Esophagus muscularis mucosa (tissue), 4 donors: ENCODE measurements at regions not wholly inside any gene's neighbourhood (a gene's known extent, or its start where the extent isn't known, plus 50 kb on each side); places are given as distances from the start of the nearest gene placed in this dataset.

ENCODE experiments used
- DNase-seq: peaks from one replicate; pipeline ENCODE4 v3.0.0-alpha.2; 2017; ENCODE audit errors: extremely low spot score
- H3K27ac ChIP-seq, 4 donors: fragments of 200-600 bp; sonication (generic); replicated peaks in 1 of 4; 1 replicate in 3 of 4; 2 replicates in 1 of 4; pipeline ENCODE4 v1.5.1; 2016 to 2019; ENCODE audit warnings: mild to moderate bottlenecking in 1 of 4
- H3K27me3 ChIP-seq, 4 donors: fragments of 200-600 bp; sonication (generic); one replicate each; pipeline versions ENCODE4 v1.5.1 to v1.6.0; 2016 to 2019
- H3K36me3 ChIP-seq, 4 donors: fragments of 200-600 bp; sonication (generic); one replicate each; pipeline ENCODE4 v1.5.1; 2016 to 2019
- H3K4me1 ChIP-seq, 4 donors: fragments of 200-600 bp; sonication (generic); one replicate each; pipeline ENCODE4 v1.5.1; 2016 to 2019
- H3K4me3 ChIP-seq, 4 donors: fragments of 200-600 bp; sonication (generic); 1 replicate in 2 of 4; 2 replicates in 2 of 4; pipeline ENCODE4 v1.5.1; 2016 to 2019; ENCODE audit warnings: mild to moderate bottlenecking in 4 of 4, moderate library complexity in 1 of 4
- H3K9me3 ChIP-seq, 4 donors: fragments of 200-600 bp; sonication (generic); 1 replicate in 3 of 4; 2 replicates in 1 of 4; pipeline ENCODE4 v1.5.1; 2016 to 2019
- EP300 ChIP-seq: sonication (generic); formaldehyde crosslinking; IDR thresholded peaks from one replicate; pipeline ENCODE4 v1.6.1; 2017; ENCODE audit warnings: antibody characterized with exemption
- POLR2A ChIP-seq: fragments of 450-650 bp; IDR thresholded peaks from one replicate; pipeline ENCODE4 v1.6.1; 2017; ENCODE audit warnings: antibody characterized with exemption, moderate library complexity, mild to moderate bottlenecking, low read depth
- POLR2AphosphoS5 ChIP-seq, 2 donors: sonication (generic); formaldehyde crosslinking; IDR thresholded peaks; one replicate each; pipeline ENCODE4 v1.6.1; 2017; ENCODE audit warnings: antibody characterized with exemption in 2 of 2
- WGBS: methylation state at CpG from one replicate; pipeline ENCODE4 v1.1.5; 2018; 5-methylcytosine and 5-hydroxymethylcytosine counted together
- intact Hi-C: fragments of 100-400 bp; cut with DNase I; formaldehyde crosslinking; loops from one replicate; pipeline ENCODE4 v1.15.1; 2023
- small RNA-seq, 3 donors: library from RNA; depleted of rRNA; stranded (forward); fragments of <200 nt; gene quantifications; one replicate each; pipeline ENCODE3, GENCODE V24; 2016
- TF ChIP-seq, protein P1 (sequence below), 3 experiments: fragments of 200-600 bp in 2 of 3; fragments of 450-650 bp in 1 of 3; sonication (generic) in 2 of 3; IDR thresholded peaks; one replicate each; pipeline ENCODE4 v1.5.1; 2017 to 2019; ENCODE audit warnings: antibody characterized with exemption in 3 of 3, mild to moderate bottlenecking in 2 of 3, moderate library complexity in 1 of 3

DNA sequence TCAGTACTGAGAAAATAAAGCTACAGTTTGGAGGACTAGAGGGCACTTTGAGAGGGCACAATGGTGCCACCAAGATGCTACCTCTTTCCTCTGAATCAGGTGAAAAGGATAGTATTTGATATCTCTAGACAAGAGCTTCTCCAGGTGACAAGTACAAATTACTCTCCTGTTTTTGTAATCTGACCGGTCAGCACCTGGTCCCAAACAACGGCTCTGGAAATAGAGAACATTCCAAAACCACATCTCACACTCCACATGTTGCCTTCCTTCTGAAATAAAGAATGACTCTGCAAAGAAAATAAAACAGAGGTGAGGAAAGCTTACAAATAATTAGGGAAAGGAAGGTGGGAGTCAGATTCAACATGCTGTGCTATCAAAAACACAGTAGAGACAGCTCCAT lies 51.3 kb upstream of the CITED2 start:
- intact Hi-C loops = no loop called here
- peaks cover 0 to 17% (median 4%) of the 10 kb centered on the region in 4 donors for H3K4me1 ChIP-seq
- DNase-seq = no peak
- no peak overlapping the region for H3K27ac ChIP-seq
- H3K27me3 ChIP-seq = no peaks in the 10 kb centered on the region
- TF ChIP-seq EP300 (no peak), POLR2AphosphoS5 (IDR thresholded peaks at IDR 0.05) (no peak), POLR2A (no peak)
- TF ChIP-seq, protein P1, sequence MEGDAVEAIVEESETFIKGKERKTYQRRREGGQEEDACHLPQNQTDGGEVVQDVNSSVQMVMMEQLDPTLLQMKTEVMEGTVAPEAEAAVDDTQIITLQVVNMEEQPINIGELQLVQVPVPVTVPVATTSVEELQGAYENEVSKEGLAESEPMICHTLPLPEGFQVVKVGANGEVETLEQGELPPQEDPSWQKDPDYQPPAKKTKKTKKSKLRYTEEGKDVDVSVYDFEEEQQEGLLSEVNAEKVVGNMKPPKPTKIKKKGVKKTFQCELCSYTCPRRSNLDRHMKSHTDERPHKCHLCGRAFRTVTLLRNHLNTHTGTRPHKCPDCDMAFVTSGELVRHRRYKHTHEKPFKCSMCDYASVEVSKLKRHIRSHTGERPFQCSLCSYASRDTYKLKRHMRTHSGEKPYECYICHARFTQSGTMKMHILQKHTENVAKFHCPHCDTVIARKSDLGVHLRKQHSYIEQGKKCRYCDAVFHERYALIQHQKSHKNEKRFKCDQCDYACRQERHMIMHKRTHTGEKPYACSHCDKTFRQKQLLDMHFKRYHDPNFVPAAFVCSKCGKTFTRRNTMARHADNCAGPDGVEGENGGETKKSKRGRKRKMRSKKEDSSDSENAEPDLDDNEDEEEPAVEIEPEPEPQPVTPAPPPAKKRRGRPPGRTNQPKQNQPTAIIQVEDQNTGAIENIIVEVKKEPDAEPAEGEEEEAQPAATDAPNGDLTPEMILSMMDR (IDR thresholded peaks at IDR 0.05) = no peak
- no peaks in the 10 kb centered on the region for H3K36me3 ChIP-seq
- 49% methylated on average over 2 of the region's 2 CpGs for WGBS
- no peak overlapping the region for H3K4me3 ChIP-seq
- no peaks in the 10 kb centered on the region for H3K9me3 ChIP-seq

DNA sequence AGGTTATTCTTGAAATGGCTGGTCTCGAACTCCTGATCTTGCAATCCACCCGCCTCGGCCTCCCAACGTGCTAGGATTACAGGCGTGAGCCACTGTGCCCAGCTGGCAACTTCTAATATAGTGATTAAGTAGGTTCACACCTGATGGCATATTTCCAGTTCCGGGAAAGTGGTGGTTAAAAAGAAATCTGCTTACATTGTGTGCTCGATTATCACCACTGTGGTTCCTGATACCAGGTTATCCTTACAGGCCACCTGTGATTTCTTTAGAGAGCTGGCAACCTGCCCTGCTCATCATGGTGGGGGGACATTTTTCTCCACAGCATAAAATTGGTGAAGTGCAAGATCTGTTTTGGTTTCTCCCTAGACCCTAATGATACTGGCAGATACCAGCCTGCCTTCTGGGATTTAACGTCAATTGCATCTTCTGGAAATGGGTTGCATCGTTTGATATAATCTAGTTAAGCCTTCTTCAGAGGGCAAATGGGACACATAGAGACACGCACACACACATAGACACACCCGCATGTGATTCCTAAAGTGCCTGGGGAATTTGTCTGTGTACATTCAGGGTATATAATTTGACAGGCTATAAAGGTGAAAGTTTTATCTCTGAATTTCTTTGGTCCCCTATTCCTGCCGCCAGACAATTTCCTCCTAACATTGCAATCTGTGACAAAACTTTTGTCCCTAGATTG lies 49.7 kb upstream of the CITED2 start:
- intact Hi-C loops = no loop called here
- Histone ChIP-seq H3K36me3 (no peaks in the 10 kb centered on the region), H3K4me1 (peaks cover 0 to 17% (median 4%) of the 10 kb centered on the region in 4 donors), H3K9me3 (no peaks in the 10 kb centered on the region), H3K27me3 (no peaks in the 10 kb centered on the region), H3K4me3 (no peak overlapping the region), H3K27ac (no peak overlapping the region)
- 95% methylated on average over 9 of the region's 12 CpGs for WGBS
- no peak for DNase-seq
- TF ChIP-seq POLR2A = no peak
- TF ChIP-seq, protein P1 (IDR thresholded peaks at IDR 0.05) = no peak
- no peak for TF ChIP-seq EP300
- no peak for TF ChIP-seq POLR2AphosphoS5 (IDR thresholded peaks at IDR 0.05)

Small RNA genes lying in the stretch of these regions (small RNA-seq; reads per million reads assigned to genes)
- gene AL357080.1 (0 reads per million in 3 donors), gene MIR3668 (0 reads per million in 3 donors), gene MIR4465 (0 reads per million in 3 donors), gene RN7SKP106 (0 reads per million in 3 donors), gene RNA5SP220 (0 reads per million in 3 donors)
